ENCODE measurements at regions not wholly inside any gene's neighbourhood (a gene's known extent, or its start where the extent isn't known, plus 50 kb on each side); places are given as distances from the start of the nearest gene placed in this dataset.

DNA sequence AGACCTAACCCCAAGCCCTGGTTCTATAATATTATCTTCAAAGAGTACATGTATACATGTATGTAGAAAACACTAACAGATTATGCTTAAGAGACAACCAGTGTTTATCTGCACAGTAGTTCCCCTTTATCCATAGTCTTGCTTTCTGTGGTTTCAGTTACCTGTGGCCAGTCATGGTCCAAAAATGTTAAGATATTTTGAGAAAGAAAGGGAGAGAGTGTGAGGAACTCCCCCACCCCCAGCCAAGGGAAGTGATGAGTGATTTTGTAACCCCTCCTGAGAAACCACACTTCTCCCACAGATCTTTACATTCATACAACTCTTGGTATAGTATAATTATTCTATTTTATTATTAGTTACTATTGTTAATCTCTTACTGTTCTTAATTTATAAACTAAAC is 77.3 kb upstream of the CNTN1 start:
- TF ChIP-seq, protein P1, sequence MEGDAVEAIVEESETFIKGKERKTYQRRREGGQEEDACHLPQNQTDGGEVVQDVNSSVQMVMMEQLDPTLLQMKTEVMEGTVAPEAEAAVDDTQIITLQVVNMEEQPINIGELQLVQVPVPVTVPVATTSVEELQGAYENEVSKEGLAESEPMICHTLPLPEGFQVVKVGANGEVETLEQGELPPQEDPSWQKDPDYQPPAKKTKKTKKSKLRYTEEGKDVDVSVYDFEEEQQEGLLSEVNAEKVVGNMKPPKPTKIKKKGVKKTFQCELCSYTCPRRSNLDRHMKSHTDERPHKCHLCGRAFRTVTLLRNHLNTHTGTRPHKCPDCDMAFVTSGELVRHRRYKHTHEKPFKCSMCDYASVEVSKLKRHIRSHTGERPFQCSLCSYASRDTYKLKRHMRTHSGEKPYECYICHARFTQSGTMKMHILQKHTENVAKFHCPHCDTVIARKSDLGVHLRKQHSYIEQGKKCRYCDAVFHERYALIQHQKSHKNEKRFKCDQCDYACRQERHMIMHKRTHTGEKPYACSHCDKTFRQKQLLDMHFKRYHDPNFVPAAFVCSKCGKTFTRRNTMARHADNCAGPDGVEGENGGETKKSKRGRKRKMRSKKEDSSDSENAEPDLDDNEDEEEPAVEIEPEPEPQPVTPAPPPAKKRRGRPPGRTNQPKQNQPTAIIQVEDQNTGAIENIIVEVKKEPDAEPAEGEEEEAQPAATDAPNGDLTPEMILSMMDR (IDR thresholded peaks at IDR 0.05) = no peak
- no peak for TF ChIP-seq EP300 (IDR thresholded peaks at IDR 0.05)
- no peak for TF ChIP-seq POLR2AphosphoS5 (IDR thresholded peaks at IDR 0.05)

Measured in stomach (tissue), 4 donors.